Astrocyte of the cerebellum (primary cell): ENCODE measurements at regions not wholly inside any gene's neighbourhood (a gene's known extent, or its start where the extent isn't known, plus 50 kb on each side); places are given as distances from the start of the nearest gene placed in this dataset.

Experiments
- DNase-seq: peaks from one replicate; pipeline ENCODE4 v3.0.0-alpha.2; 2011; ENCODE audit warnings: low read depth
- H3K4me3 ChIP-seq: 2 replicates; pipeline ENCODE4 v1.5.1; 2011; ENCODE audit warnings: mild to moderate bottlenecking, low read depth, low read length, moderate library complexity
- CTCF ChIP-seq: IDR thresholded peaks from 2 replicates; pipeline ENCODE4 v1.5.1; 2012; ENCODE audit warnings: low read length, low read depth, moderate library complexity, mild to moderate bottlenecking; ENCODE audit errors: missing control alignments
- in situ Hi-C: cut with HindIII; loops from 2 replicates; pipeline ENCODE4 v1.10.0; 2017; ENCODE audit warnings: low sequenced_read_pairs

DNA sequence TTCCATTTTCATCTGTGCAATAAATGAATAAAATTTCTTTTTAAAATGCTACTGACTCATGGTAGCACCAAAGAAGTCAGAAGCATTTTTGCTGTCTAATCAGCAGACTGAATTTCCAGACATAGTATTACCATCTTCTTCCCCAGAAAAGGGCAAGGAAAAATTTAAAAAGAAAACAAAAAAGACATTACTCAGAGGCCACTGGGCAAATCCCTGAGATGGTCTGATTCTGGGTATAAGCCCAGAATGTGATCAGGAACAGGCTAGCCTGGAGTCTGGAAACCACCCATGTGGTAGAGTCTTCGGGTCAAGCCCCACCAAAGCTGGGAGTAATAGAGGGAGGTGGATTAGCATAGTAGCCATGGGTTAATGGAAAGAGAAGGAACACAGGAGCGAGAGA is 342.8 kb downstream of the FBXW7 start:
- H3K4me3 ChIP-seq = no peak overlapping the region
- in situ Hi-C loops = no loop called here
- DNase-seq = no peak
- no peak for TF ChIP-seq CTCF

DNA sequence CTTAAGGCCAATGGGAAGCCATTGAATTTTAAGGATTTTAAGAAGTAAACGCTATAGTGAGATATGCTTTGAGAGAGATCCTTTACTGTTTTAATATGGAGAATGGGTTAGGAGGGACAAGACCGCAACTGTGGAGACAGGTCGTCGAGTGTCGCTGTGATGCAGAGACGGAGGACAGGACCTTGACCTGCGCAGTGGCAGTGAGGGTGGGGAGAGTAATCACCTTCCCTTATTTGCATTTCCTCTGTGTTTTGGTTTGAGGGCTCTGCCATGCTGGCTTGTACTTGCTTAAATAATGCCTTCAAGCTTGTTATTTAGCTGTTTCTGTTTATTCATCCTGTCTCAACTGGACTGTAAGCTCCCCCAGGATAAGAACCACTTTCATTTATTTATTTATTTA is 345.0 kb downstream of the FBXW7 start:
- H3K4me3 ChIP-seq = no peak overlapping the region
- in situ Hi-C loops = no loop called here
- TF ChIP-seq CTCF = no peak
- no peak for DNase-seq

DNA sequence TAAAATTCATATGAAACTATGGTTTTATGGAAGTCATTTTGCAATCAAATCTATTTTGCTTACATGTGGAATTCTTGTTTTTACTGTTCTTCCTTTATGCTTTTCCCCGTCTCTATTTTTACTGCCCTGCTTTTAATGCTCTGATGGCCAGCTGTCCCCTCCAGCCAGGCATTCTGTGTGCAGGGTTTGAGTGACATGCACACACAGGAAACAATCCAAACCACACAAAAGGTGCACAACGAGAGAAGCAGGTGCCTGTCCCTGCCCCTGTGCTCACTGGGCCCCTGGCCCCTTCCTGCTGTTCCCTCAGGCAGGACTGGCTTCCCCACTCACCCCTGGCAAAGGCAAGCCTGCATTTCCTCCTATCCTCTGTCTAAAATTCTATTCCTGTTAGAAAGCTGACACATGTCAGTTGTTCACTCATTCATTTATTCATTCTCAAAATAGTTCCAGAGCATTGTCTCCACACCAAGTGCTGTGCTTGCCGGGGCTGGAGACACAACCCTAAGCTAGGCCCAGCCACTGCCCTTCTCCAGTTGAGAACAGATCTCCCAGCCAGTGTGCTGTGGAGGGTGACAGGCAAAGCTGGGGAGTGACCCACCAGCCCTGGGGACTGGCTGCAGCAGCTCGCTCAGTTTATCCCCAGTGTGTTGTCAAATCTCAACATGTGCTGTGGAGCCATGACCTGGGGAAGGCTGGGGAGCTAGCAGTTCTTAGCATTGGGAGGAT is 346.3 kb downstream of the FBXW7 start:
- no peak overlapping the region for H3K4me3 ChIP-seq
- DNase-seq = no peak
- TF ChIP-seq CTCF = no peak
- in situ Hi-C loops = no loop called here

DNA sequence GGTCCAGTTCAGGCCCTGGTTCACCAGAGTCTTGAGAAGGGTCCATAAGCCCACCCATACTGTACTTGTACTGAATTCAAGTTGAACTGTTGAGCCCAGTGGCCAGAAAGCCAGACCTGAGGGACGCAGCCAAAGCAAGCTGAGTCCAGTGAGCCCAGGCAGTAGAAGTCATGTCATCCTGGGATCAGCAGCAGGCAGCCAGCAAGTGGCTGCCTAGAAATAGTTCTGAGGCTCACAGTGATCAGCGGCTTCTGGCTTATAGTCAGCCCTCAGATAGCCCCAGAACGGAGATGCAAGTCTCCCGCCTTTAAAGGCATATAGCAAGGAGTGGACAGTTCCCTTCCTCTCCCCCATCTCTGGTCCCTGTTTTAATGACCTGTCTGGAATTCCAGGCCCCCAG is 347.1 kb downstream of the FBXW7 start:
- DNase-seq = no peak
- in situ Hi-C loops = no loop called here
- H3K4me3 ChIP-seq = no peak overlapping the region
- no peak for TF ChIP-seq CTCF

DNA sequence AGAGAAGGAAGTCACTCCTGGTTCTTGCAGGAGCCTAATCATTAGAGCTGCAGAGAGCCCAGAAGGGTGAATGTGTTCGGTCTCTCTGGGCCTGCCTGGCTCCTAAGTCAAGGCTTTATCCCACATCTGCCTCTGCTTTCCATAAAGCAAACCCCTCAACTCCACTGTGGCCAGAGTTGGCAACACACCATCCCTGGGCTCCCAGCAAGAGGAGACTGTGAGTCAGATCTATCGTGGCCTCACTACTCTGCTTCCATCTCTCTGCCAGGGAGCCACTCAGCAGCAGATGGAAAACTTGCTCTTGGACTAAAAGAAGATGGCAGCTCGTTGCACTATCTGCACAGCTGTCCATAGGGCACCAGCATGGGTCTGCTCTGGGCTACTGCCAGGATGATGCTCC is 348.2 kb downstream of the FBXW7 start:
- DNase-seq = no peak
- in situ Hi-C loops = no loop called here
- no peak for TF ChIP-seq CTCF
- no peak overlapping the region for H3K4me3 ChIP-seq

GRCh38 chr4:152185786-152186550 is 349.9 kb downstream of the FBXW7 start:
- in situ Hi-C loops = no loop called here
- no peak for DNase-seq
- TF ChIP-seq CTCF = no peak
- H3K4me3 ChIP-seq = no peak overlapping the region
